ENCODE measurements at regions not wholly inside any gene's neighbourhood (a gene's known extent, or its start where the extent isn't known, plus 50 kb on each side); places are given as distances from the start of the nearest gene placed in this dataset.
"Not testable (repeated sequence)": the region's sequence is repeated elsewhere in the genome, so short reads cannot be mapped to it uniquely, and the experiment has no call there.

DNA sequence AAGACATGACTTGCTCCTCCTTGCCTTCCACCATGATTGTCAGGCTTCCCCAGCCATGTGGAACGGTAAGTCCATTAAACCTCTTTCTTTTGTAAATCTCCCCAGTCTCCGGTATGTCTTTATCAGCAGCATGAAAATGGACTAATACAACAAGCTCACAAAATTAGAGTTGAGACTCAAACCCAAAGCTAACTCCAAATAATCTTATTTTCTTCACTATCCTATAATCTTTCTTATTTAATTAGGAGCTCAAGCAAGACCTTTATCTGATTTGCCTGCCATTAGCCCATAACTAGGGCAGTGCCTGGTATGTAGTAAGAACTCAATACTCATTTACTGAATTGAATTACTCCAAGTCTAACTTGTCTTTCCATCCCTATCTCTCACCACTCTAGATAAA, 289.2 kb downstream of the SUCLG1 start (continued):
- TF ChIP-seq, protein P1, sequence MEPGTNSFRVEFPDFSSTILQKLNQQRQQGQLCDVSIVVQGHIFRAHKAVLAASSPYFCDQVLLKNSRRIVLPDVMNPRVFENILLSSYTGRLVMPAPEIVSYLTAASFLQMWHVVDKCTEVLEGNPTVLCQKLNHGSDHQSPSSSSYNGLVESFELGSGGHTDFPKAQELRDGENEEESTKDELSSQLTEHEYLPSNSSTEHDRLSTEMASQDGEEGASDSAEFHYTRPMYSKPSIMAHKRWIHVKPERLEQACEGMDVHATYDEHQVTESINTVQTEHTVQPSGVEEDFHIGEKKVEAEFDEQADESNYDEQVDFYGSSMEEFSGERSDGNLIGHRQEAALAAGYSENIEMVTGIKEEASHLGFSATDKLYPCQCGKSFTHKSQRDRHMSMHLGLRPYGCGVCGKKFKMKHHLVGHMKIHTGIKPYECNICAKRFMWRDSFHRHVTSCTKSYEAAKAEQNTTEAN (CRISPR knock-in tag; IDR thresholded peaks at IDR 0.05) = no peak
- TF ChIP-seq ZFPM2 (CRISPR knock-in tag; IDR thresholded peaks at IDR 0.05) (no peak), FUS (optimal IDR thresholded peaks at IDR 0.05; ENCODE audit: low read depth, low read length) (no peak), ZNF24 (IDR thresholded peaks at IDR 0.05) (no peak)

DNA sequence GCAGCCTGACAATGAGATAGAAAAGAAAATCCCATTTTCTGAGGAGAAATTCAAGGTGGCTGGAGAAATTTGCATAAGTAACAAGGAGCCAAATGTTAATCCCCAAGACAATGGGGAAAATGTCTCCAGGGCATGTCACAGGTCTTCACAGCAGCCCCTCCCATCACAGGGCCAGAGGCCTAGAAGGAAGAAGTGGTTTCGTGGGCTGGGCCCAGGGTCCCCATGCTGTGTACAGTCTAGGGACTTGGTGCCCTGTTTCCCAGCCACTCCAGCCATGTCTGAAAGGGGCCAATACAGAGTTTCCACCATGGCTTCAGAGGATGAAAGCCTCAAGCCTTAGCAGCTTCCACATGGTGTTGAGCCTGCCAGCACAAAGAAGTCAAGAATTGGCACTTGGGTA, 290.5 kb downstream of the SUCLG1 start:
- H3K9ac ChIP-seq (ENCODE audit: insufficient read depth in 1 of 2, low read depth in 2 of 2, low read length in 2 of 2); DNase-seq (ENCODE audit: extremely low read depth in 1 of 4, low spot score in 3 of 4); H3K9me3 ChIP-seq (replicated peaks; ENCODE audit: control insufficient read depth, insufficient read depth, low read depth, low read length); in situ Hi-C loops (cut with MboI); ATAC-seq; POLR2A ChIA-PET; H2AFZ ChIP-seq (ENCODE audit: low read depth, low read length); FAIRE-seq; H3K4me2 ChIP-seq (ENCODE audit: insufficient read depth, low read length); H4K20me1 ChIP-seq (replicated peaks; ENCODE audit: control insufficient read depth, insufficient read depth, low read length); BruUV-seq (replicated peaks); CTCF ChIA-PET (ENCODE audit: low intra/inter-chr PET ratio); H3K4me1 ChIP-seq (replicated peaks in 1 of 2; ENCODE audit: control insufficient read depth in 2 of 2, insufficient read depth in 2 of 2, low read length in 2 of 2); intact Hi-C loops (cut with micrococcal nuclease); H3K79me2 ChIP-seq (ENCODE audit: control insufficient read depth, insufficient read depth, low read length); H3K4me3 ChIP-seq; H3K27ac ChIP-seq (ENCODE audit: extremely low read depth, low read depth, low read length); H3K27me3 ChIP-seq (ENCODE audit: control insufficient read depth in 2 of 2, insufficient read depth in 2 of 2, low read length in 2 of 2); H3K9me1 ChIP-seq (ENCODE audit: control insufficient read depth, insufficient read depth, low read length); H3K36me3 ChIP-seq (ENCODE audit: control insufficient read depth, insufficient read depth, low read length): not testable (repeated sequence)
- WGBS (ENCODE audit: insufficient coverage, low coverage, missing lambda C conversion rate) = 0% methylated on average over 1 of the region's 1 CpG

DNA sequence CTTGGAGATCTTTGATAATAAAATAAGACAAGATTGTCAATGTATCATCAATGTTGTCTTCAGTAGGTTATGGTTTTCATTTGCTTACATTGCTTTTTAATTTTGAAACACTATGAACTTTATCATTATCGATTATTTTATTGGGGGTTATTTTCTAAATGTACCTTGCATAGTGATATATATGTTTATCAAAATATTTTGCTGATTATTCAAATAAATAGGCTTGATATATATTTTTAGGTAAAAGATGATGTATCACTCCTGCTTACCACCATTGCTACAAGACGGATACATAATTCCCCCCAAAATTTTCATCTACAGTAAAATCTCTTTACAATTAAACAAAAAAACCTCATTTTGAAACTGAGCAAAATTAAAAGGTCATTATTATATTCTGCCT, 293.8 kb downstream of the SUCLG1 start:
- Histone ChIP-seq H4K20me1 (replicated peaks; ENCODE audit: control insufficient read depth, insufficient read depth, low read length) (no peaks in the 10 kb centered on the region), H3K9me3 (replicated peaks; ENCODE audit: control insufficient read depth, insufficient read depth, low read depth, low read length) (no peaks in the 10 kb centered on the region), H3K4me1 (replicated peaks in 1 of 2; ENCODE audit: control insufficient read depth in 2 of 2, insufficient read depth in 2 of 2, low read length in 2 of 2) (no peaks in the 10 kb centered on the region), H3K36me3 (ENCODE audit: control insufficient read depth, insufficient read depth, low read length) (no peaks in the 10 kb centered on the region), H3K9ac (ENCODE audit: insufficient read depth in 1 of 2, low read depth in 2 of 2, low read length in 2 of 2) (no peak overlapping the region), H3K27me3 (ENCODE audit: control insufficient read depth in 2 of 2, insufficient read depth in 2 of 2, low read length in 2 of 2) (no peaks in the 10 kb centered on the region), H3K4me3 (no peak overlapping the region), H3K4me2 (ENCODE audit: insufficient read depth, low read length) (no peak overlapping the region), H3K27ac (ENCODE audit: extremely low read depth, low read depth, low read length) (no peak overlapping the region), H3K79me2 (ENCODE audit: control insufficient read depth, insufficient read depth, low read length) (no peaks in the 10 kb centered on the region), H3K9me1 (ENCODE audit: control insufficient read depth, insufficient read depth, low read length) (no peaks in the 10 kb centered on the region), H2AFZ (ENCODE audit: low read depth, low read length) (no peak overlapping the region)
- DNase-seq (ENCODE audit: extremely low read depth in 1 of 4, low spot score in 3 of 4) (no peak), ATAC-seq (no peak), FAIRE-seq (no peak)
- POLR2A ChIA-PET = no interaction called here
- 0% methylated on average over 2 of the region's 2 CpGs for WGBS (ENCODE audit: insufficient coverage, low coverage, missing lambda C conversion rate)
- in situ Hi-C loops (cut with MboI) (no loop called here), intact Hi-C loops (cut with micrococcal nuclease) (no loop called here)
- CTCF ChIA-PET (ENCODE audit: low intra/inter-chr PET ratio) = no interaction called here
- BruUV-seq (replicated peaks) = no TSS peak
- TF ChIP-seq ZNF121 (CRISPR knock-in tag; conservative IDR thresholded peaks at IDR 0.05) (no peak), HNRNPLL (IDR thresholded peaks at IDR 0.05; ENCODE audit: low read depth, low read length, poor library complexity, severe bottlenecking) (no peak), ZFPM2 (CRISPR knock-in tag; IDR thresholded peaks at IDR 0.05) (no peak), C11orf30 (IDR thresholded peaks at IDR 0.05; ENCODE audit: low read depth) (peak; percentile 13; the same call in 1 of the 2 replicates), BCOR (IDR thresholded peaks at IDR 0.05) (no peak), ATF1 (CRISPR knock-in tag; IDR thresholded peaks at IDR 0.05) (no peak), ATF1 (tag; IDR thresholded peaks at IDR 0.05) (no peak), U2AF2 (optimal IDR thresholded peaks at IDR 0.05; ENCODE audit: low read depth, low read length) (no peak), DIDO1 (tag; IDR thresholded peaks at IDR 0.05; ENCODE audit: low read depth) (no peak), ZNF282 (CRISPR knock-in tag; IDR thresholded peaks at IDR 0.05) (no peak)
- TF ChIP-seq, protein P2, sequence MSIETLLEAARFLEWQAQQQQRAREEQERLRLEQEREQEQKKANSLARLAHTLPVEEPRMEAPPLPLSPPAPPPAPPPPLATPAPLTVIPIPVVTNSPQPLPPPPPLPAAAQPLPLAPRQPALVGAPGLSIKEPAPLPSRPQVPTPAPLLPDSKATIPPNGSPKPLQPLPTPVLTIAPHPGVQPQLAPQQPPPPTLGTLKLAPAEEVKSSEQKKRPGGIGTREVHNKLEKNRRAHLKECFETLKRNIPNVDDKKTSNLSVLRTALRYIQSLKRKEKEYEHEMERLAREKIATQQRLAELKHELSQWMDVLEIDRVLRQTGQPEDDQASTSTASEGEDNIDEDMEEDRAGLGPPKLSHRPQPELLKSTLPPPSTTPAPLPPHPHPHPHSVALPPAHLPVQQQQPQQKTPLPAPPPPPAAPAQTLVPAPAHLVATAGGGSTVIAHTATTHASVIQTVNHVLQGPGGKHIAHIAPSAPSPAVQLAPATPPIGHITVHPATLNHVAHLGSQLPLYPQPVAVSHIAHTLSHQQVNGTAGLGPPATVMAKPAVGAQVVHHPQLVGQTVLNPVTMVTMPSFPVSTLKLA (conservative IDR thresholded peaks at IDR 0.05) = no peak
